Uterus (tissue), 3 donors: ENCODE measurements at regions not wholly inside any gene's neighbourhood (a gene's known extent, or its start where the extent isn't known, plus 50 kb on each side); places are given as distances from the start of the nearest gene placed in this dataset.

Experiments used
- DNase-seq, 2 donors: peaks; one replicate each; pipeline ENCODE4 v3.0.0-alpha.2; 2019 to 2020
- H3K27ac ChIP-seq, 2 donors: fragments of 200-600 bp; sonication (generic); 1 replicate in 1 of 2; 2 replicates in 1 of 2; pipeline ENCODE4 v1.5.1; 2016 to 2018
- H3K27me3 ChIP-seq, 2 donors: fragments of 200-600 bp; sonication (generic); one replicate each; pipeline ENCODE4 v1.5.1; 2018 to 2019; ENCODE audit warnings: control low read depth in 1 of 2
- H3K36me3 ChIP-seq, 2 donors: fragments of 200-600 bp; sonication (generic); one replicate each; pipeline ENCODE4 v1.5.1; 2019; ENCODE audit warnings: control low read depth in 1 of 2
- H3K4me1 ChIP-seq, 2 donors: fragments of 200-600 bp; sonication (generic); one replicate each; pipeline ENCODE4 v1.5.1; 2018 to 2019; ENCODE audit warnings: control low read depth in 1 of 2
- H3K4me3 ChIP-seq, 2 donors: fragments of 200-600 bp; sonication (generic); 1 replicate in 1 of 2; 2 replicates in 1 of 2; pipeline ENCODE4 v1.5.1; 2018 to 2019; ENCODE audit warnings: mild to moderate bottlenecking in 1 of 2
- H3K9me3 ChIP-seq, 2 donors: fragments of 200-600 bp; sonication (generic); one replicate each; pipeline ENCODE4 v1.5.1; 2019; ENCODE audit warnings: control low read depth in 1 of 2
- POLR2A ChIP-seq, 2 donors: fragments of 450-650 bp; IDR thresholded peaks; one replicate each; pipeline ENCODE4 v1.6.1; 2016; ENCODE audit warnings: antibody characterized with exemption in 2 of 2, mild to moderate bottlenecking in 1 of 2, moderate library complexity in 1 of 2
- intact Hi-C: fragments of 100-400 bp; cut with DNase I; formaldehyde crosslinking; loops from one replicate; pipeline ENCODE4 v1.15.1; 2023; ENCODE audit warnings: low total_unique reads
- TF ChIP-seq, protein P1 (sequence below), 4 experiments: fragments of 200-600 bp in 2 of 4; fragments of 450-650 bp in 2 of 4; sonication (generic) in 2 of 4; IDR thresholded peaks; one replicate each; pipeline ENCODE4 v1.5.1; 2016 to 2019; ENCODE audit warnings: antibody characterized with exemption in 4 of 4, mild to moderate bottlenecking in 2 of 4, moderate library complexity in 1 of 4
- donor health status: DM: yes; HTN: yes; CAD: no.

DNA sequence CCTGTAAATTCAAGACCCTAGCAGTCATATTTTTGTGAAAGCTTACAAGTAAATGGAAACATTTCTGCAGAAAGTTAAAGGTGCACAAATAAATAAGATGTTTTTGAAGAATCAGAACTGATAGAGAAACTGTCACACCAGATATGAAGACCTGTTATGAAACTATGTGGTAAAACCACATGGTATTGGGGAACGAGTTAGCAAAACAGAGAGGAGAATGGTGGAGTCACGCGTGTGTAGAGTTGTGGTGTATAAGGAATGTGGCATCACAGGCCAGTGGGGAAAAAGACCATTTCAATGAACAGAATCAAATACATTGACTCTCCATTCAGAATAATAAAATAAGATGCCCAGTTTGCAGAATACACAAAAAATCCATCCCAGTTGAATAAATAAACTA lies 477.2 kb downstream of the ICE1 start:
- no peak for TF ChIP-seq POLR2A (IDR thresholded peaks at IDR 0.05)
- TF ChIP-seq, protein P1, sequence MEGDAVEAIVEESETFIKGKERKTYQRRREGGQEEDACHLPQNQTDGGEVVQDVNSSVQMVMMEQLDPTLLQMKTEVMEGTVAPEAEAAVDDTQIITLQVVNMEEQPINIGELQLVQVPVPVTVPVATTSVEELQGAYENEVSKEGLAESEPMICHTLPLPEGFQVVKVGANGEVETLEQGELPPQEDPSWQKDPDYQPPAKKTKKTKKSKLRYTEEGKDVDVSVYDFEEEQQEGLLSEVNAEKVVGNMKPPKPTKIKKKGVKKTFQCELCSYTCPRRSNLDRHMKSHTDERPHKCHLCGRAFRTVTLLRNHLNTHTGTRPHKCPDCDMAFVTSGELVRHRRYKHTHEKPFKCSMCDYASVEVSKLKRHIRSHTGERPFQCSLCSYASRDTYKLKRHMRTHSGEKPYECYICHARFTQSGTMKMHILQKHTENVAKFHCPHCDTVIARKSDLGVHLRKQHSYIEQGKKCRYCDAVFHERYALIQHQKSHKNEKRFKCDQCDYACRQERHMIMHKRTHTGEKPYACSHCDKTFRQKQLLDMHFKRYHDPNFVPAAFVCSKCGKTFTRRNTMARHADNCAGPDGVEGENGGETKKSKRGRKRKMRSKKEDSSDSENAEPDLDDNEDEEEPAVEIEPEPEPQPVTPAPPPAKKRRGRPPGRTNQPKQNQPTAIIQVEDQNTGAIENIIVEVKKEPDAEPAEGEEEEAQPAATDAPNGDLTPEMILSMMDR (IDR thresholded peaks at IDR 0.05): no peak

DNA sequence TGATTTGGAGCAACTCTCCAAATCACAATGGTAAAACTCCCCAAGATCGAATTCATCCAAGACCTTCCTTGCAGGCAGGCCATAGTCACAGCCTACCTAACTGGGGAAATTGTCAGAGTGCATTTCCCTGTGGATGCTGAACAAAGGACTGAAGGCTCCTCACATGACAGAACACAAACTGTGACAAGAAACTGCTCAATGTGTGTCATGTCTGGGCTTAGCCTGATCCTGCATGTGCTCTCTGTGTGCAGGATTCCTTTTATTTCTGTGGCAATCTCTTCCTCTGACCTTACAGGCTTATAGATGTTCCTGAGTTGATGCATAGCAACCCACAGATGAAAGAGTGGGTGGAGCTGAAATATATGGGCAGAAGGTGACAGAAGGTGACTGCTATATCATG lies 465.8 kb downstream of the ICE1 start:
- Histone ChIP-seq H3K27ac (no peak overlapping the region), H3K27me3 (no peaks in the 10 kb centered on the region), H3K4me1 (no peaks in the 10 kb centered on the region), H3K36me3 (no peaks in the 10 kb centered on the region), H3K9me3 (no peaks in the 10 kb centered on the region), H3K4me3 (no peak overlapping the region)
- DNase-seq: no peak
- intact Hi-C loops: no loop called here
- TF ChIP-seq, protein P1 (IDR thresholded peaks at IDR 0.05): no peak
- no peak for TF ChIP-seq POLR2A (IDR thresholded peaks at IDR 0.05)

More for the DNA sequence above, 477.2 kb downstream of the ICE1 start:
- intact Hi-C loops: no loop called here
- no peak for DNase-seq
- Histone ChIP-seq H3K27me3 (no peaks in the 10 kb centered on the region), H3K4me1 (no peaks in the 10 kb centered on the region), H3K27ac (no peak overlapping the region), H3K9me3 (no peaks in the 10 kb centered on the region), H3K4me3 (no peak overlapping the region), H3K36me3 (no peaks in the 10 kb centered on the region)

DNA sequence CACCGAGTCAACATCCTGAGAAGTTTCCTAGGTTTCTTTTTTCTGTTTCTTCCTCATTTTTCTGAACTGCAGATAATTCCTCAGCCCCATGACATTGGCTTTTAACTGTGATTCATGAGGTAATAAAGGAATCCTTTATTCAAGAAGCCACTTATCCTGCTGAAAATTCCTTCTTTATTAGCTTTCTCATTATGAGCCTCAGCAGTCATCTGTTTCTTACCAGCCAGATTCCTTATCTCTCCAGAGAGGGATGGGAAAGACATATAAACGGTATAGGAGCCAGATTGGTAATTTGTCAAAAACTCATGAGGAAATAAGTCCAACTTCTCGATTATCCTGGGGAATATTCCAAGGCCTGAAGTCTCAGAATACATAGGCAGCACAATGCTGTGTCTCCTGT lies 465.4 kb downstream of the ICE1 start:
- no peak overlapping the region for H3K27ac ChIP-seq
- no peaks in the 10 kb centered on the region for H3K4me1 ChIP-seq
- intact Hi-C loops: no loop called here
- no peak overlapping the region for H3K4me3 ChIP-seq
- no peaks in the 10 kb centered on the region for H3K9me3 ChIP-seq
- H3K27me3 ChIP-seq: no peaks in the 10 kb centered on the region
- no peak for DNase-seq
- no peak for TF ChIP-seq POLR2A (IDR thresholded peaks at IDR 0.05)
- TF ChIP-seq, protein P1 (IDR thresholded peaks at IDR 0.05): no peak
- H3K36me3 ChIP-seq: no peaks in the 10 kb centered on the region

DNA sequence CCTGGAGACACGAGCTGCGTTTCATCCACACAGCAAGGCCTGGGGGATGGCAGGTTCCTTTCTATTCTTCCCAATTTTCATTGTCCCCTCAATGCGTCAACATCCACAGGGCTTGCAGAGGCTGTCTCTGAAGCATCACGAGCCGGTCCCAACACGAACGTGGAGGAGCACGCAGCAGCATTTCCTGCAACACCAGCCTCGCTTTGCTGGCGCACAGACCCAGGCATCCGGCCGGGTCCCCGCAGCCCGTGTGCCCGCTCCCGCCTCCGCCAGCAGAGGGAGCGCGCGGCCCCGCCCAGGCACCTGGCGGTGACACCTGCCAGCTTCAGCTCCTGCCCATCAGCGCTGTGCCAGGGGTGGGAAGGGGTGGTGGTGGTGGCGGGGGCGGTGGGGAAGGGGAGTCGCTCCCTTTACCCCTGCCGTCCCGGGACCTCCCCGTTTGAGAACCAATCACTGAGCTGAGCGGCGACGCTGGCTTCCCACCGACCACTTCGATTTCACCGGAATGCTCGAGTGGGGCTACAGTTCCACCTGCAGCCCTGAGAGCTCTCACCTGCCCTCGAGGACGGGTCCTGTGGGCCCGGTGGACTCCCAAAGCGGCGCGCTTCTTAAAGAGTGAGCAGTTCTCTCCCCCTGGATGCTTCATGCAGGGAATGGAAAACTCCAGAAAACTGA lies 464.5 kb downstream of the ICE1 start:
- no peak for DNase-seq
- Histone ChIP-seq H3K4me1 (no peaks in the 10 kb centered on the region), H3K36me3 (no peaks in the 10 kb centered on the region), H3K27ac (no peak overlapping the region), H3K27me3 (no peaks in the 10 kb centered on the region), H3K4me3 (no peak overlapping the region), H3K9me3 (no peaks in the 10 kb centered on the region)
- intact Hi-C loops: no loop called here
- TF ChIP-seq POLR2A (IDR thresholded peaks at IDR 0.05): no peak
- TF ChIP-seq, protein P1 (IDR thresholded peaks at IDR 0.05): no peak

DNA sequence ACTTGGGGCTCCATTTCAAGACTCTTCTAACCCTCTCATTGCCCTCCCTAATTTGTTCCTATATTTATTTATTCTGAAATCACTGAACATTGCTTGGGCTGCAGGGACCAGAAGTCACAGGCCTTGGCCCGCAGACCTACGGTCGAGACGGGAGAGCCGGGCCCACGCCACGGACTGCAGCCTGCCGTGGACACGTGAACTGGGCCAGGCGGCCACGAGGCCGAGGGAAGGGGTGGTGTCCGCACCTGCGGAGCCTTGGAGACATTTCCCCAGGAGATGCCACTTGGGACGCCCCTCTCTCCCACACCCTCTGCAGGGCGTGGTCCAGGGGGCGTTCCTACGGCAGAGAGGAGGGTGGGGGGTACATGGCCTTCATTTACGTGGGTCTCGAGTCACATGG lies 463.9 kb downstream of the ICE1 start:
- no peak for TF ChIP-seq POLR2A (IDR thresholded peaks at IDR 0.05)
- TF ChIP-seq, protein P1 (IDR thresholded peaks at IDR 0.05): no peak
- intact Hi-C loops: no loop called here
- no peak overlapping the region for H3K27ac ChIP-seq
- no peaks in the 10 kb centered on the region for H3K4me1 ChIP-seq
- H3K27me3 ChIP-seq: no peaks in the 10 kb centered on the region
- H3K9me3 ChIP-seq: no peaks in the 10 kb centered on the region
- no peaks in the 10 kb centered on the region for H3K36me3 ChIP-seq
- no peak overlapping the region for H3K4me3 ChIP-seq
- DNase-seq: no peak
